WI38 (cell line): ENCODE measurements at regions not wholly inside any gene's neighbourhood (a gene's known extent, or its start where the extent isn't known, plus 50 kb on each side); places are given as distances from the start of the nearest gene placed in this dataset.

Experiments used
- H3K4me3 ChIP-seq: 2 replicates; pipeline ENCODE4 v1.5.1; 2011; ENCODE audit warnings: low read depth, mild to moderate bottlenecking, control low read depth, low read length
- TF ChIP-seq, protein P1 (sequence below): IDR thresholded peaks from 2 replicates; pipeline ENCODE4 v1.5.1; 2012; ENCODE audit warnings: low read depth, mild to moderate bottlenecking, control low read depth, low read length

DNA sequence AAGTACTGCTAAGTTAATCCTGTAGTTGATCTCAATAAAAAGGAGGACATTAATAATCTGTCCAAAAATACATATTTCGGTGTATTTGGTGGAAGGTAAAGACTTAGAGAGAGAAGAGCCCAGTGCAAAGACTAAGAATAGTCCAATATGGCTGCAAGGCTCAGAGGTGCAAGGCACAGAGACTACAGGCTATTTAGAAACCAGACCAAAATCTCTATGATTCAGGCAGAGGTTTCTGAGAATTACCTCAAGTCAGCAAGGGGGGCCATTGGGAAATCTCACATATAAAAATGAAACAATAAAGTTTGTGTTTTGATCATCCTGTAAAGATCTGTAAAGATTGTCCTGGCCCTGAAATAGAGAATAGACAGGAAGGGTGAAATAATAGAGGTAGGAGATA lies 1173.0 kb downstream of the VRK1 start:
- TF ChIP-seq, protein P1, sequence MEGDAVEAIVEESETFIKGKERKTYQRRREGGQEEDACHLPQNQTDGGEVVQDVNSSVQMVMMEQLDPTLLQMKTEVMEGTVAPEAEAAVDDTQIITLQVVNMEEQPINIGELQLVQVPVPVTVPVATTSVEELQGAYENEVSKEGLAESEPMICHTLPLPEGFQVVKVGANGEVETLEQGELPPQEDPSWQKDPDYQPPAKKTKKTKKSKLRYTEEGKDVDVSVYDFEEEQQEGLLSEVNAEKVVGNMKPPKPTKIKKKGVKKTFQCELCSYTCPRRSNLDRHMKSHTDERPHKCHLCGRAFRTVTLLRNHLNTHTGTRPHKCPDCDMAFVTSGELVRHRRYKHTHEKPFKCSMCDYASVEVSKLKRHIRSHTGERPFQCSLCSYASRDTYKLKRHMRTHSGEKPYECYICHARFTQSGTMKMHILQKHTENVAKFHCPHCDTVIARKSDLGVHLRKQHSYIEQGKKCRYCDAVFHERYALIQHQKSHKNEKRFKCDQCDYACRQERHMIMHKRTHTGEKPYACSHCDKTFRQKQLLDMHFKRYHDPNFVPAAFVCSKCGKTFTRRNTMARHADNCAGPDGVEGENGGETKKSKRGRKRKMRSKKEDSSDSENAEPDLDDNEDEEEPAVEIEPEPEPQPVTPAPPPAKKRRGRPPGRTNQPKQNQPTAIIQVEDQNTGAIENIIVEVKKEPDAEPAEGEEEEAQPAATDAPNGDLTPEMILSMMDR = no peak
- no peak overlapping the region for H3K4me3 ChIP-seq

DNA sequence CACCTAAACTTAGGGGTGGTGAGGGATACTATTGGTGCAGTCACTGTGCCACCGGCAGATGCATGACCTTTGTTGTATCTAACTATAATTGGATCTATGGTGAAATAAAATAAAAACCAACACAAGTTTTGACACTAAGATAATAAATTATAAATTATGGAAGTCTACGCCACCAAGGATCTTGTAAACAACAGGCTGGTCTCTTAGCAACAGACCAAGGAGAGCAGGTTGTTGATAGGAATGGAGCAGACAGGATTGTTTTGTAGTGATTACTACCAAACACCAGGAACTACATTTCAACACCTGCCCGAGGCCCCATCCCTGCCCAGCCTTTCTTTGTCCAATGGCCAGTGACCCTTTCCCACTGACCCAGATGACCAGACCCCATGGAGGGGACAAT lies 1178.0 kb downstream of the VRK1 start:
- TF ChIP-seq, protein P1 = no peak
- no peak overlapping the region for H3K4me3 ChIP-seq

DNA sequence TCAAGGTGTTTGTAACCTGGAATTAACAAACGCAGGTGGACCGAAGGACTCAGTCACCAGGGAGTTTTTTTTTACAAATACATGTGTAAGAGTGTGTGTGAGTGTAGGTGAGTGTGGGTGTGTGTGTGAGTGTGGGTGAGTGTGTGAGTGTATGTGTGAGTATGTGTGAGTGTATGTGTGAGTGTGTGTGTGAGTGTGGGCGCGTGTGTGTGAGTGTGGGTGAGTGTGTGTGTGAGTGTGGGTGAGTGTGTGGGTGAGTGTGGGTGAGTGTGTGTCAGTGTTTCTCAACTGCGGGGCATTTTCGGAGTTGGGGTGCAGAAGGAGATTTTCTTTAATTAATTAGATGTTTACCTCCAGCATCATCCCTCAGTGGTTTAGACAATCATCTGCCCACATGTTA lies 1178.8 kb downstream of the VRK1 start:
- TF ChIP-seq, protein P1 = no peak
- H3K4me3 ChIP-seq = no peak overlapping the region

DNA sequence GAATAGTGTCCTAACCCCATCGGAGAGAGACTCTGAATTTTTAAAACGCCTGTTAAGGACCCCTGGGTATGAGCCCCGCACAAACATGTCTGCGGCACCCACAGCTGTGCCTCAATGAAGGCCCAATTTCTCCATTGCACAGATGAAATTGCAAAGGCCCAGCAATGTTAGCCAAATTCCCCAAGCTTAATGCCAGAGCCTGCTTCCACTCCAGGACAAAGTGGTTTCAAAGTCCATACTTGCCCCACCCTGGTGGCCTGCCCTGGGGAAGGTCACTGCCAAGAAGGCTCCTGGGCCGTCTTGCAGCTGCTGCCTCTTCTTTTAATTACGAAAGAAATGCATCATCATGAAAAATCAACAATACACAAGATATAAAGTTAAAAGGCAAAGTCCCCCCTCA lies 1179.7 kb downstream of the VRK1 start:
- H3K4me3 ChIP-seq = no peak overlapping the region

DNA sequence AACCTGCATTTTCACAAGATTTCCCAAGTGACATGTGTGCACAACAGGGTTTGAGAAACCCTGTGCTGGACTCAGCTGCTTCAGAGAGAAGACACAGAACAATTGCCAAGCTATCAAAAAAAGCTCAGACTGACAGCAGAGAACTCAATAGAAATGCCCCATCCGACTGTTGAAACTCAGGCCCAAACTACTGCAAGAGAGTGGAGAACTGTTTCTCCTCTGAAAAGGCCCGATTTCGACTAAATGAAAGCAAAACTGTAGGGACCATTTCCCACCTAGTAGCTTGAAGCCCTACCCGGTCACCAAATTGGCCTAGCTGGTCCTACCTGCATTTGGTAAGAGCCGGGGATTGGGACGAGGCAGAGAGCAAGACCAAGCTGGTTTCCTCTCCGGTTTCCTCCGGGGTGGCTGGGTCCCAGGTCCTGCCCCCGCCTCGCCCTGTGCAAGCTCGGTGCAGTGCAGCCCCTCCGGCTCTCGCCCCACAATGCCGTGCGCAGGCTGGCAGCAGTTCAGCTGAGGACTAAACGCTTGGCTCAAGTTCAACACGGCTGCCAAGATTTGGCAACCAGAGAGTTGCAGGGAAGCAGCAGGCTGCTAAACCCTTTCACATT lies 1180.6 kb downstream of the VRK1 start:
- H3K4me3 ChIP-seq = no peak overlapping the region
- TF ChIP-seq, protein P1 = no peak

More for the DNA sequence above, 1179.7 kb downstream of the VRK1 start:
- TF ChIP-seq, protein P1 = no peak

DNA sequence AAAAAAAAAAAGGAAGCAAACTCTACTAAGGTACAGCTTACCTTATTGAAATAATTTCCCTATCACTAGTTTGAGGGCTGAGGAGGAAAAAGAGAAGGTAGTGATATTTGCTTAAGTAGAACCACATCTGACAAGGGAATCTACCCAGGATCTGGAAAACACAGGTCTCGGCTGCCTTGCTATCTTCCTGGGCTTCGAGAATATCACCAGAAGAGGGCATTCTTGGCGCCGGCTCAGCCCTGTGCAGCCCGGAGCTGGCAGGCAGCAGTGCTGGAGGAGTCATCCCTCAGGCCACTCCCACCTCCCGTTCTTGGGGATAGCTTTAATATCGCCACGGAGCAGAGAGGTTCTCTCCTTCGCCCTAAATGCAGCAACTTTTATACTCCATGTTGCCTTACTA lies 1181.2 kb downstream of the VRK1 start:
- H3K4me3 ChIP-seq = no peak overlapping the region
- TF ChIP-seq, protein P1 = no peak

DNA sequence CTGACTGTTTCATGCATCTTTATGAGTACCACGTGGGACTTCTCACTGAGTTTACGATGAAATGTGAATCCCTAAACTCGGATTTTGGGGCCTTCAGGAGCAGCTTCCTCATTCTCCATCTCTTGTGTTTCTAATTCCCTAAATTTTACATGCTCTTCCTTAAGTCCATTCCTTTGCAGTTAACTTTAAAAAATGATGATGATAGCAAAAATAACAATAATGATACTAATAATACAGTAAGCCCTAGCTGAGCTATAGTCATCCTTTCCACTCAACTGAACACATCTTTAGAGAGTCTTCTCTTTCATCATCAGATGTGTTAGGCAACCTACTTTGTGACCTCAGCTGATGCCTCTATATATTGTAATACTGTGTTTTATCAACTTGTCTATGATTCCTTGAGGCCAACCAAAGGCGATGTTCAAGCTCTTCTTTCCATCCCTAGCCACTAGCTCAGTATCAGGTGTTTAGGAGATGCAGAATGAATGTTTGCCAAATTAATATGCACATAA lies 1196.4 kb downstream of the VRK1 start:
- H3K4me3 ChIP-seq = no peak overlapping the region
- TF ChIP-seq, protein P1 = no peak
